ENCODE measurements at regions not wholly inside any gene's neighbourhood (a gene's known extent, or its start where the extent isn't known, plus 50 kb on each side); places are given as distances from the start of the nearest gene placed in this dataset.

DNA sequence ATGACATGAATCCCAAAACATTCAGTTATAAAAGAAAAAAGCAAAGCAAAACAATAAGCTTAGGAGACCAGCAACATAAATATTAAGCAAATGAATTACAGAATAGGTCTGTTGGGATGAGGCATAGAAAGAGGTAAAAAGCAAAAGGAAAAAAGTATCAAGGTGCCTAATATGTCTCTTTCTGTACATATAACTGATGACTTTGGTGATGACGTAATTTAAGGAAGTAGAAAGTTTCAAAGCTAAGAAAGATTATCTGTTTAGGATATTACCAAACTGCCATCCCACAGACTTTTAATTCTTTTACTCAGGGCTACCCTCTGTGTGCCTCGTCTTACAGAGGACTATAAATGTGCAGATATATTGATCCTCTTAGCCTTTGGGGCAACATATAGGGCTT is 1066.5 kb downstream of the SORCS3 start:
- no peak for TF ChIP-seq EZH2 (IDR thresholded peaks at IDR 0.05; ENCODE audit: low read depth, unreplicated experiment)
- TF ChIP-seq, protein P1, sequence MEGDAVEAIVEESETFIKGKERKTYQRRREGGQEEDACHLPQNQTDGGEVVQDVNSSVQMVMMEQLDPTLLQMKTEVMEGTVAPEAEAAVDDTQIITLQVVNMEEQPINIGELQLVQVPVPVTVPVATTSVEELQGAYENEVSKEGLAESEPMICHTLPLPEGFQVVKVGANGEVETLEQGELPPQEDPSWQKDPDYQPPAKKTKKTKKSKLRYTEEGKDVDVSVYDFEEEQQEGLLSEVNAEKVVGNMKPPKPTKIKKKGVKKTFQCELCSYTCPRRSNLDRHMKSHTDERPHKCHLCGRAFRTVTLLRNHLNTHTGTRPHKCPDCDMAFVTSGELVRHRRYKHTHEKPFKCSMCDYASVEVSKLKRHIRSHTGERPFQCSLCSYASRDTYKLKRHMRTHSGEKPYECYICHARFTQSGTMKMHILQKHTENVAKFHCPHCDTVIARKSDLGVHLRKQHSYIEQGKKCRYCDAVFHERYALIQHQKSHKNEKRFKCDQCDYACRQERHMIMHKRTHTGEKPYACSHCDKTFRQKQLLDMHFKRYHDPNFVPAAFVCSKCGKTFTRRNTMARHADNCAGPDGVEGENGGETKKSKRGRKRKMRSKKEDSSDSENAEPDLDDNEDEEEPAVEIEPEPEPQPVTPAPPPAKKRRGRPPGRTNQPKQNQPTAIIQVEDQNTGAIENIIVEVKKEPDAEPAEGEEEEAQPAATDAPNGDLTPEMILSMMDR (conservative IDR thresholded peaks at IDR 0.05; ENCODE audit: low read depth in 2 of 2), result no peak
- TF ChIP-seq, protein P2, sequence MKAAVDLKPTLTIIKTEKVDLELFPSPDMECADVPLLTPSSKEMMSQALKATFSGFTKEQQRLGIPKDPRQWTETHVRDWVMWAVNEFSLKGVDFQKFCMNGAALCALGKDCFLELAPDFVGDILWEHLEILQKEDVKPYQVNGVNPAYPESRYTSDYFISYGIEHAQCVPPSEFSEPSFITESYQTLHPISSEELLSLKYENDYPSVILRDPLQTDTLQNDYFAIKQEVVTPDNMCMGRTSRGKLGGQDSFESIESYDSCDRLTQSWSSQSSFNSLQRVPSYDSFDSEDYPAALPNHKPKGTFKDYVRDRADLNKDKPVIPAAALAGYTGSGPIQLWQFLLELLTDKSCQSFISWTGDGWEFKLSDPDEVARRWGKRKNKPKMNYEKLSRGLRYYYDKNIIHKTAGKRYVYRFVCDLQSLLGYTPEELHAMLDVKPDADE (IDR thresholded peaks at IDR 0.05), result no peak
- TF ChIP-seq, protein P3, sequence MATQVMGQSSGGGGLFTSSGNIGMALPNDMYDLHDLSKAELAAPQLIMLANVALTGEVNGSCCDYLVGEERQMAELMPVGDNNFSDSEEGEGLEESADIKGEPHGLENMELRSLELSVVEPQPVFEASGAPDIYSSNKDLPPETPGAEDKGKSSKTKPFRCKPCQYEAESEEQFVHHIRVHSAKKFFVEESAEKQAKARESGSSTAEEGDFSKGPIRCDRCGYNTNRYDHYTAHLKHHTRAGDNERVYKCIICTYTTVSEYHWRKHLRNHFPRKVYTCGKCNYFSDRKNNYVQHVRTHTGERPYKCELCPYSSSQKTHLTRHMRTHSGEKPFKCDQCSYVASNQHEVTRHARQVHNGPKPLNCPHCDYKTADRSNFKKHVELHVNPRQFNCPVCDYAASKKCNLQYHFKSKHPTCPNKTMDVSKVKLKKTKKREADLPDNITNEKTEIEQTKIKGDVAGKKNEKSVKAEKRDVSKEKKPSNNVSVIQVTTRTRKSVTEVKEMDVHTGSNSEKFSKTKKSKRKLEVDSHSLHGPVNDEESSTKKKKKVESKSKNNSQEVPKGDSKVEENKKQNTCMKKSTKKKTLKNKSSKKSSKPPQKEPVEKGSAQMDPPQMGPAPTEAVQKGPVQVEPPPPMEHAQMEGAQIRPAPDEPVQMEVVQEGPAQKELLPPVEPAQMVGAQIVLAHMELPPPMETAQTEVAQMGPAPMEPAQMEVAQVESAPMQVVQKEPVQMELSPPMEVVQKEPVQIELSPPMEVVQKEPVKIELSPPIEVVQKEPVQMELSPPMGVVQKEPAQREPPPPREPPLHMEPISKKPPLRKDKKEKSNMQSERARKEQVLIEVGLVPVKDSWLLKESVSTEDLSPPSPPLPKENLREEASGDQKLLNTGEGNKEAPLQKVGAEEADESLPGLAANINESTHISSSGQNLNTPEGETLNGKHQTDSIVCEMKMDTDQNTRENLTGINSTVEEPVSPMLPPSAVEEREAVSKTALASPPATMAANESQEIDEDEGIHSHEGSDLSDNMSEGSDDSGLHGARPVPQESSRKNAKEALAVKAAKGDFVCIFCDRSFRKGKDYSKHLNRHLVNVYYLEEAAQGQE (IDR thresholded peaks at IDR 0.05; ENCODE audit: unreplicated experiment), result no peak
- TF ChIP-seq JUNB (IDR thresholded peaks at IDR 0.05; ENCODE audit: unreplicated experiment), result no peak
- no peak for TF ChIP-seq EZH2phosphoT487 (IDR thresholded peaks at IDR 0.05; ENCODE audit: unreplicated experiment)
- TF ChIP-seq STAT1 (IDR thresholded peaks at IDR 0.05; ENCODE audit: unreplicated experiment), result no peak

Measured in GM23338 (cell line).